SK-N-DZ (cell line): ENCODE measurements at regions not wholly inside any gene's neighbourhood (a gene's known extent, or its start where the extent isn't known, plus 50 kb on each side); places are given as distances from the start of the nearest gene placed in this dataset.

Experiments
- DNase-seq: peaks from one replicate; pipeline ENCODE4 v3.0.0-alpha.2; 2015; ENCODE audit warnings: low spot score

DNA sequence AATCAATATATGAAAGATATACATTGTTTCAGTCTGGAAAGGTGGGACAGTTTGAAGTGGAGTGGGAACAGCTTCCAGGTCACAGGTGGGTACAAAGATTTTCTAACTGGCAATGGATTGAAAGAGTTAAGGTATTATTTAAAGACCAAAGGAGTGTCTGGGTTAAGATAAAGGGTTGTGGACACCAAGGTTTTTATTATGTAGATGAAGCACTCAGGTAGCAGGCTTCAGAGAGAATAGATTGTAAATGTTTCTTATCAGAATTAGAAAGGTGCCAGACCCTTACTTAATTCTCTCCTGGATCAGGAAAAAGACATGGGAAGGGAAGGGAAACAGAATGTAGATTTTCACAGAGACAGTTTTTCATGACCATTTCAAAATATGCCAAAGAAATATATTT is 1174.8 kb downstream of the MAT2B start:
- DNase-seq = no peak

DNA sequence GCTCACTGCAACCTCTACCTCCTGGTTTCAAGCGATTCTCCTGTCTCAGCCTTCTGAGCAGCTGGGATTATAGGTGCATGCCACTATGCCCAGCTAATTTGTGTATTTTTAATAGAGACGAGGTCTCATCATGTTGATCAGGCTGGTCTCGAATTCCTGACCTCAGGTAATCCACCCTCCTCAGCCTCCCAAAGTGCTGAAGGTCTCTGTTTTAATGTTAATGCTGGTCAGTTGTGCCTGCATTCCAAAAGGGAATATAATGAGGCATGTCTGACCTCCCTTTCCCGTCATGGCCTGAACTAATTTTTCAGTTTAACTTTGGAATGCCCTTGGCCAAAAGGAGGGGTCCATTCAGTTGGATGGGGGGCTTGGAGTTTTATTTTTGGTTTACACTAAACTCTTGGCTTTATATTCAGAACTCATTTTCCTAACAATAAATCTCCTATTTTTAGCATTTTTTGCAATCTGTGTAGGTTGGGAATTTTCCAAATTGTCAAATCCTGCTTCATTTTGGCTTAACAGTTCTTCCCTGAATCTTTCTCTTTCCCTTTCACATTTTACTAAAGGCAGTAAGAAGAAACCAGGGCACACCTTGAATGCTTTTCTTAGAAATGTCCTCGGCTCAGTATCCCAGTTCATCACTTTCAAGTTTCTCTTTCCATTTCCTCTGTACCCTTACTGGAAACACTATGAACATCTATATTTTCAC is 1175.5 kb downstream of the MAT2B start:
- DNase-seq = no peak

DNA sequence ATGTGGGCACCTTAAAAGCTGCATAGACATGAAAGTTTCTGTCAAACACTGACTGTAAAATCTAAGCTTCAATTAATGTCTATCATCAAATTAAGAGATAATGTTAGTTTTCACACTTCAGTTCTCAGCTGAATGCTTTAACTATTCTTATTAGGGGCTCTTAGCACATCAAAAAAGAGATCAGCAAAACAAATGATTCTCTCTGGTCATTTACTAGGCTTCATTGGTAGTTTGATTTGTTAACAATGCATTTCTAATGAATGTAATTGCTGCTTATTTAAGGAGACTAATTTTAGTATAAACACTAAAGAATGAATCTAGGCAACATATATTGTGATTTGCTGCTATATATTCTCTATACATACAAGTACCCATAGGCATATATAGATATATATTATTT is 1182.0 kb downstream of the MAT2B start:
- DNase-seq = no peak

DNA sequence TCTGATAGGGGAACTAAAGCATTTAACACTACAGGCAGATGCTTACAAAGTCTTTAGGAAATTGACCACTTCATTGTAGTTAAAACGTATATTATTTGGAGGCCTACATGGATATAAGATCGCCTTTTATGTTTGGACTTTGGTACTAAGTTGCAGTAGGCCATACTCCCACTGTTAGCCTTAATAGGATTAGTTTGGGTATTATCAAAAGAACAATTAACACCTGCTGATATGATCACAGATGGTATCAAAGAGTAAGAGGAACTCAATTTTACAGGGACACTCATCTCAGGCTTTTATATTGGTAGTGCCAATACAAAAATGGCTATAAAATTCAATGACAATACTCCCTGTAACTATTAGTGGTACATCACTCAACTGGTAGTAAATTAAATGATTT is 1183.0 kb downstream of the MAT2B start:
- no peak for DNase-seq

DNA sequence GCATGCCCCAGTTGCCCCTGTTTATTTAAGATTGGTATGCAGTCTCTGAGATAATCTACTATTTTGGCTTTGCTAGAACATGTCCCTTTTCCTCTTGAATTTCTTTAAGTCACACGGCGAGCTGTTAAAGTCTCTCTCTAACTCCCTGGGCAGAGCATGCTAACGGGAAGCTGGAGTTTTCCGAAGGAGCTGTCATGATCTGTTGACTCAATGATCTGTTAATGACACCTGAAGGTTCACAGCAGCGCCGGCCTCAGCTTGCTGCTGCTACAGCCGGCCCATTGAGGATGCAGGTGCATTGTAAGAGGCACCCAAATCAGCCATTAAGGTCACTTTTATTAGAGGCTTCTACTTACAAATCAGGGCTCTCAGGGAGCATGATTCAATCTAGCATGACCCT is 1203.4 kb downstream of the MAT2B start:
- DNase-seq = peak; percentile 34

DNA sequence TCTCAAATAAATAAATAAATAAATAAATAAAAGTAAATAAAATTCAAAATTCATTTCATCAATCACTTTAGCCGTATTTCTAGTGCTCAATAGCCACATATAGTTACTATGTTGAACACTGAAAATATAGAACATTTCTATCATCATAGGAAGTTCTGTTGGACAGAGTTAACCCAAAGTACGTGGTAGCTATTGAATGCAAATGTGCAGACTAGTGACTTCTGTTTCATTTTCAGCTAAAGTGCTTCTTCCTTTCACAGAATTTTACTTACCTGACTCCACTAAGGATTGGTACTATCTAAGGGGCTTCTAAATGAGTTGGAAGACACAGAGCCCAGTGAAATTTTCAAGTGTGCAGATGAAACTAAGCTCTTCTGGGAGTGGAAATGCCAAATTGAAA is 1208.3 kb downstream of the MAT2B start:
- no peak for DNase-seq

DNA sequence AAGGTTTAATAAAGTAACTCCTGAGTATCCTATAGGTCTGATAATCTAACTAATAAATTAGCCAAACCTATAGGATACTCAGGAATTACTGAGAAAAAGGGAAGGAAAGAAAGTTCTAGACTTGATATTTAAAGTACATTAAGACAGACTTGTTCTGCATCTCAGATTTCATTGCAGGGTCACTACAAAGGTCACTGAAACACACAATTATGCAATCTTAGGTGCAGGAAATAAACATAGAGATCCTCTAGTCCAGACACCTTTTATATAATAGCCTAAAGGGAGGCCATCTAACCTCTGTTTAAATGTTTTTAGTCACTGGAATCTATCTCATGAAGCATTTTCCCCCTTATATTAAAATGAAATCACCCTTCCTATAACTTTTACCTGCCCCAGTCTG is 1215.7 kb downstream of the MAT2B start:
- no peak for DNase-seq

DNA sequence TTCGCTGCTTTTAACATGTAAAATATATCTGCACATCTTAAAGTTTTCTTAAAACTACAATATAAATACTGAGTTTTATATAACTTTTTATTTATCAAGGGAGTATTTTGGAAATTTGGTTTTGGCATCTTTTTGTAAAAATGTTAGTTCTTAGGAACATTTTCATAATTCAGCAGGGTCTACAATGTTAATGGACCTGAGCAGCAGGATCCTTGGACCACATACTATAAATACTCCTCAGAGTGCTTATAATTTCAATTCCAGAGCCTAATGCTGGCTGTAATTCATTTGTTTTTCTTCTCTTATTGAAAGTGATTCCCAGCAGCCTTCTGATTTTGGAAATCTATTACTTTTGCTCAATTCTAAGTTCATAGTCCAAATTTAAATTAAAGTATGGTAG is 1216.2 kb downstream of the MAT2B start:
- DNase-seq = no peak

DNA sequence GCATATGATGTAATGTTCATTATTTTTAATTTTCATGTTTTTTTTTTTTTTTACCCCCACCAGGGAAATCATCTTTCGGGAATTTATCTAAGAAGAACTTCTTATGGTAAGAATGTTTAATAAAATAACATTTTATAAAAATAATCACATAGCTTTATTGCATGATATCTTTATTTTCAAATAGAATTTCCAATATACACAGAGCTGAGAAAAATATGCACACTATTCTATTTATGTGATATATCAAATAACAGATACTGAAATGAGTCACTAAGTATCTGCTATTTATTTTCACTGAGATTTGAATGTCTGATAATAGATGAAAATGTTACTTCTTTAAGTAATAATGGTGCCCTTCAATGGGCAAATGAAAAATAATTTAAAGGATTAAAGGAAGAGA is 1217.3 kb downstream of the MAT2B start:
- DNase-seq = no peak

DNA sequence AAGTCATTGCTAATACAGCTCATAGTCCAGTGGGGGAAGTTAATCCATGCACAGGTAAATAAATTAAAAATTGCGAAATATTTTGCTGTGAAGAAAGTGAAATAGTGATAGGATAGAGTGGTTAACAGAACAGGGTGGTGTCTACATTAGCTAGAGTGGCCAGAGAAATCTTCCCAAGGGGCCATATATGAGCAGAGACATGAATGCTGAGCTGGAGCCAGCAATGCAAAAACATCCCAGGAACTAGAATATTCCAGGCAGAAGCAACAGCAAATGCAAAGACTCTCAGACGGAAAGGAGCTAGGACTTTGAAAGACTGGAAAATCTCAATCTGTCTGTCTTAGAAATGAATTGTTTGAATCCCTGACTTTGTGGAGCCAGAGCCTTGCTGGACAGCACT is 1221.6 kb downstream of the MAT2B start:
- no peak for DNase-seq

DNA sequence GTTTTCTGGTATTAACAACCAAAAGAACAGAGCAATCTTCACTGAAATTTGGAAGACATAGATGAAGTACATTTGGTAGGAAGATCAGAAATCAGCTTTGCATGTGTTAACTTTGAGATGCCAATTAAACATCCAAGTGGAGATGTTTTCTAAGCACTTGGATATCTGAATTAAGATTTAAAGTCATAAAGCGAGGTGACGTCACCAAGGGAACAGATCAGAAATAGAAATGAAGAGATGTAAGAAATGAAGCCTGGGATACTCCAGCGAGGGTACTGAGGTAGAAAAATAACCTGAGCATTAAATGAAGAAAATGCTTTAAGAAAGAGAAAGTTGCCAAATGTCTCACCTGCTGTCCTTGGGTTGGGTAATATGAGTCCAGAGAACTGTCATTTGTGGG is 1223.3 kb downstream of the MAT2B start:
- no peak for DNase-seq

DNA sequence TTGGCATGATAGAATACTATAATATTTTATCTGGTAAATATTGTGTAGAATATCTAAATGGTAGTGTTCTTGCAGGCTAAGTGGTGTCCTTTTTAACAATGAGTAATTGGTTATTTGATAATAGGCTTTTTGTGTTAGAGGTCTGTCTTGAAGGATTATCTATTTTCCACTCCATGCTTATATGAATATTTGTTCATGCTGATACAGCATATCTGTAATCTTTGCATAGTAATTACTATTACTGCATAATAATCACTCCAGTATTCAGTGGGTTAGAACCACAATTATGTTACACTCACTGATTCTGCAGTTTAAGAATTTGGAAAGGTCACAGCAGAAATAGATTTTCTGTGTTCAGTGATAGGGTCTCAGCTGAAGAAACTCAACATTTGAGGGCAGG is 1229.9 kb downstream of the MAT2B start:
- DNase-seq = no peak

DNA sequence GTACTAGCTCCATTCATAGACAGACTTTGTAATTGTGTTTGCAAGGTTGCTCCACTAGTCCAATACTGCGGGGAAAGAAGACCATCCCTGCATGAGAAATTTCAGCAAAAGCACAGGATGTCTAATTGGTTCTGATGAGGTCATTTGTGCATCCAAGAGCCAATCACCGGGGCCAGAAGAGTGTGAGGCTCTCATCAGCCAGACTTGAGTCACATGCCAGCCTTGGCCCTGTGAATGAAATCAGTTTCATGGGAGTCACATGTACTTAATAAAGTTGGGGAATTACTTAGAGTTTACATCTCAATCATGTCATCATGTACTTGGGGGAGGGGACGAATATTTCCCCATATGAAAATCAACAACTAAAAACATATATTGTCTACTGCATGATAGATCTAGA is 1236.0 kb downstream of the MAT2B start:
- no peak for DNase-seq

DNA sequence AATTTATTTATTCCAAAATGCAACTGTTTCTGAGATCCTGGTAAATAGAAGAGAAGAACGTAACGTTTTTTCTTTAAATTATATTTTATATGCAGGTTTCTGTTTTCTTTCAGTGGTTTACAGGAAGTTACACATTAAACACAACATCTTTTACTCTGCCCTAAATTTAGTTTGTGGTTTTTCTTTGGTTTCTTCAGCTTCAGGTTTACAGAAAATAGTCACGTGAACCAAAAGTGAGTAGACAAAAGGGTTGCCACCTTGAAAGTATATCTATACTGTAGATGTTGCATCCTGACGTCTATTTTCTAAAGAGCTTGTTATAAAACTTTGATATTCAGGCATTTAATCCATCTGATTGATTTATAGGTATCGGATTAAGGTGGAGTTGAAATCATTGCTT is 1236.6 kb downstream of the MAT2B start:
- no peak for DNase-seq

DNA sequence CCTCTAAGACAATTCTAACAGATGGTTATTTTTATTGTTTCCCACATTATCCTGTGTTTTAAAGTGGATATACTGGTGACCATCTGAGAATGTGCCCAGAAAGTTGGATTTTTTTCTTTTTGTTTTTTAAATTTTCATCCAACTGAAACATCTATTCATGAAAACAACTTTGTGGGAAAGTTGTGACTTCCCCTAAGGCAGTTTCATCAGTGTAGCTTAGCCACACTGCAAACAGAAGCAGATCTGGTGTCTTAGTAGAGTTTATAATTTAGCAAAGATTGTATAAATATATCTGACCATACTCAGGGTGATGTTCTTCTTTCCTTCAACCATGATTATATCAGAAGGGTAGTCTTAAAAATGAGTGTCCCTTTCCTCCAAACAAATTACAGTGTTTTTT is 1241.3 kb downstream of the MAT2B start:
- DNase-seq = no peak

DNA sequence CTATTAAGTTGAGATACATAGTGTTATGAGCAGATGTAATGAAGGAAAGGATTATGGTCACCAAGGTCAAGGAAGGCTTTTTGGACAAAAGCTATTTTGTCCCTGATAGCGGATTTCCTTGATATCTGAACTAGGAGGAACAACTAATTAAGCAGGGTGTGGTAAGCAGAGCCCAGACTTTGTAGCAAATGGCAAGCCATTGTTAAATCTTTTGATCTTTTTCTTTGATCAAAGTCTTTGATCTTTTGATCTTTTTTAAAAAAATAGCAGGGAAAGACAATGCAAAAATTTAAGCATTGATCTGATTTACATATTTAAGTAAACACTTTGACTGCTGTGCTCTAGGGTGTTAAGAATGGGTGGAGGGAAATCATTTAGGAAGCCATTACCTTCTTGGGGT is 1242.0 kb downstream of the MAT2B start:
- no peak for DNase-seq

DNA sequence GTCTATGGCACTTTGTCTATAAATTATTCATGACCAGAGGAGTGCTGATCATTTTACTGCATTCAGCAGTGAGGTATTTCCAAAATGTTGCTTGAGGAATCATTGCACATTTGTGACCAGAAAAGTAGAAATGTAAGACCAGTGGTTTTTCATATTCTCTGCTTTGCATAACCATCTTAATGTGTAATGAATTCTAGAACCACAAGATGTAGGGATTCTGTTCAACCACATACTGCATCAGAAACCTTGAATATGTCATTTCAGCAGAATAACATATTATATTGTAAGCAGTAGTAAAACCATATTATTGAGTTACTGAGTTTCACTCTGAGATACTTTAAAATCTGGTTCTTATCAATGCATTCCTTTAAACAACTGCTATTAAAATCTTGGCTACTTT is 1243.4 kb downstream of the MAT2B start:
- no peak for DNase-seq

DNA sequence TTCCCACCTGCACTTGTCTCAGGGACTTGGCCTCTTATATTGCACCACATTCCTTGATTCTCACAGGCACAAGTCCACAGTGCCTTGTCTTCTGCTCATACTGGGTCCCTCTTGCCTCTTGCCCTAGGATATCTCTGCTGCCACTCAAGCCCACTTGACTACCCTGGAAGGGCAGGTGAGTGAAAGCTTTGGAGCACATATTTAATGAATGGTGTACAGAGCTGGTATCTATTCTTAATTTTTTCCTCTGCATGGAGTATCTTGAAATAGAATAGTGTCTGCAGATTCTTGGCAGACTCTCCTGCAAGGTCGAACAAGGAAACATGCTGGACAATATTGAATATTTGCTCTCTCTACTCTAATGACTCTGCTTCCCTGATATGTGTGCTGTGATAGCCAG is 1248.0 kb downstream of the MAT2B start:
- no peak for DNase-seq

DNA sequence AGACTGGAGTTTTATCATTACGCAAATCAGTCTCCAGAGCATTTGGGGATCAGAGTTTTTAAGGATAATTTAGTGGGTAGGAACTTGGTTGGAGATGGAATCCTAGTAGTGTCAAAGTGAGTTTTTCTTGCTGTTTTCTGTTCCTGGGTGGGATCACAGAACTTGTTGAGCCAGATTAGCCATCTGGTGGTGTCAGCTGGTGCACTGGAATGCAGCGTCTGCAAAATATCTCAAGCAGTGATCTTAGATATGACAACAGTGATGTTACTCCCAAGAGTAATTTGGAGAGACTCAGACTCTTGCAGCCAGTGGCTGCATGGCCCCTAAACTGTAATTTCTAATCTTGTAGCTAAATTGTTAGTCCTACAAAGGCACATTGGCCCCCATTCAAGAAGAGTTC is 1257.8 kb downstream of the MAT2B start:
- peak; percentile 78 for DNase-seq

DNA sequence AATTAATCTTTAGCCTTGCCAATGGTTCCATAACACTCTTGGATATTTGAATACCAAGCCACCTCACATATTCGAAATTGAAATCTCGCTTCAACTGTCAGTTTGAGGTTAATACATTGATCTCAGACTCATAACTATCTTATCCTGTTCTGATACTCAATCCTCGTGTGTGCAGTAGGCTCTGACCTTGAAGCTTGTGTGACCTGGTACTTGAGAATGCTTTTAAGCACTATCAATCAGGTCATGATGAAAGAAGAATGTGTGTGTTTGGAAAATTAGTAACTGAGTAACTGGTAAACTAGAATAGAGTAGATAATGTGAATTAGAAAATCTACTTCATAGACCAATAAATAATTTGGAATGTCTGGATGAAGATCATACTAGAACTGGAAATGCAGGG is 1266.7 kb downstream of the MAT2B start:
- DNase-seq = no peak

DNA sequence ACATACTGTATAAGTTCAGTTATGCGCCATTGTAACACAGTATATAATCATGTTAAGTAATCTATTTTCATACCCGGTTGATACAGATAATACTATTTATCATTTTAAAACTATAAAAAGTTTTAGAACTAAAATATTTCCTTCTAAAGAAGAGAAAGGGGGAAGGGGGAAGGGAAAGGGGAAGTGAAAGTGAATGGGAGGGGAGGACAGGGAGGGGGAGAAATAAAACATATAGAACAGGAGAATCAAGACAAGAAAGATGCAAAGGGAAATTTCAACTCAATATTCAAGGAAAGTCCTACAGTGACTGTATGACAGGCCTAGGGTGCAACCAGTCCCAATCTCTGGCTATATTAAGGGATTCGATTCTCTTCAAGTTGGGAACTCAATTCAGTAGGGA is 1278.8 kb downstream of the MAT2B start:
- no peak for DNase-seq

DNA sequence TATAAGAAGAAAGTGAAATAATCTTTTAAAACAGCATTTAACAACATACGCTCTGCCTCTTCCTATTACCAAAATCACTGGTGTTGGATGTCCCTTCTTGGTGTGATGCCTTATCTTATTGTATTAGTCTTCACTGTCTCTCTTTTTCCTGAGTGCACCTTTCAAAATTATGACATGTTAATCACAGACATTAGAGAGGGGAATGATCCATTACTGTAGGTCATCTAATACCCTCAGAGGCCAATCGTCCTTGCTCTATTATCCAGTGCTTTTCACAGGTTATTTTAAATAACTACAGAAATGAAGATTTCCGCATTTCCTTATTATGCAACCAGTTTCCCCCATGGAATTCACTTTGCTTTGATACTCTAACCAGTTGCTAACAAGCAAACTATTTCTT is 1292.7 kb downstream of the MAT2B start:
- no peak for DNase-seq

DNA sequence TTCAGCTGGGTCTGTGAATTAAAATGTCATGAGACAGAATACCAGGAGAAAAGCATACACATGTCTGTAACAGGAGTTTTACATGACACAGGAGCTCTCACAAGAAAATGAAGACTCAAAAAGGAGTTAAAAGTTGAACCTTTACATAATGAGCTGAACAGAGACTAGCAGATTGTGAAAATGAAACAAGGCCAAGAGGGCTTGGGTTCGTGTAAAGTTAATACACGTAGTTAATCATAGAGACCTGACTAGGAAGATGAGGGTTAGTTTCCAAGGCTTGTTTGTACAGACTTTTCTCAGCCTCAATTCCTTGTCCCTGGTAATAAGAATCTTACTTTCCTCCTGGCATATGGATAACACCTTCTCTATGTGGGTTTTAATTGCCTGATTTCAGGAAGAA is 1294.0 kb downstream of the MAT2B start:
- DNase-seq = no peak

DNA sequence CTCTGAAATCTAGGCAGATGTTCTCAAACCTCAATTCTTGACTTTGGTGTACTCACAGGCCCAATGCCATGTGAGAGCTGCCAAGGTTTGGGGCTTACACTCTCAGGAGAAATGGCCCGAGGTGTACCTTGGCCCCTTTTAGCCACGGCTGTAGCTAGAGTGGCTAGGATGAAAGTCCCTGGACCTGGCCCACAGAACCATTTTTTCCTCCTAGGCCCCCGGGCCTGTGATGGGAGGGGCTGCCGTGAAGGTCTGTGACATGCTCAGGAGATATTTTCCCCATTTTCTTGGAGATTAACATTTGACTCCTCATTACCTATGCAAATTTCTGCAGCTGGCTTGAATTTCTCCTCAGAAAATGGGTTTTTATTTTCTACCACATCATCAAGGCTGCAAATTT is 1296.5 kb downstream of the MAT2B start:
- no peak for DNase-seq
